Mucosa of descending colon (tissue), 3 donors: ENCODE measurements at regions not wholly inside any gene's neighbourhood (a gene's known extent, or its start where the extent isn't known, plus 50 kb on each side); places are given as distances from the start of the nearest gene placed in this dataset.

Experiments
- ATAC-seq: fragments of 200-7000 bp; cut with Tn5 transposase; one replicate; pipeline ENCODE4 v1.9.1; 2020; ENCODE audit warnings: mild to moderate bottlenecking, moderate library complexity
- DNase-seq, 3 donors: peaks; one replicate each; pipeline ENCODE4 v3.0.0-alpha.2; 2020
- H3K36me3 ChIP-seq: fragments of 200-600 bp; one replicate; pipeline ENCODE4 v1.8.0; 2021; ENCODE audit warnings: low read depth, mild to moderate bottlenecking
- H3K4me1 ChIP-seq: fragments of 200-600 bp; one replicate; pipeline ENCODE4 v1.8.0; 2021; ENCODE audit warnings: low read depth, mild to moderate bottlenecking
- H3K4me3 ChIP-seq: fragments of 200-600 bp; one replicate; pipeline ENCODE4 v1.8.0; 2021; ENCODE audit warnings: mild to moderate bottlenecking
- H3K9me3 ChIP-seq: fragments of 200-600 bp; one replicate; pipeline ENCODE4 v1.8.0; 2021; ENCODE audit warnings: mild to moderate bottlenecking
- CTCF ChIP-seq: fragments of 200-600 bp; IDR thresholded peaks from one replicate; pipeline ENCODE4 v1.8.0; 2022; ENCODE audit warnings: antibody characterized with exemption, mild to moderate bottlenecking
- intact Hi-C, 2 donors: fragments of 100-400 bp; cut with DNase I in 1 of 2; cut with micrococcal nuclease in 1 of 2; formaldehyde crosslinking; loops; one replicate each; pipeline versions ENCODE4 v1.11.0 to v1.11.1; 2022; cut with DNase I, micrococcal nuclease
- donor health status: DM: no; HTN: no; CAD: no; lungs with moderate emphysema.
- donor health status: DM: no; HTN: no; CAD: no.
- donor health status: DM: no; HTN: yes; CAD: no.

GRCh38 chr18:42181474-42181873 is 226.4 kb downstream of the PIK3C3 start:
- Histone ChIP-seq H3K36me3 (no peaks in the 10 kb centered on the region), H3K4me3 (no peak overlapping the region), H3K4me1 (no peaks in the 10 kb centered on the region), H3K9me3 (no peaks in the 10 kb centered on the region)
- TF ChIP-seq CTCF = no peak
- ATAC-seq (no peak), DNase-seq (no peak)
- intact Hi-C loops = no loop called here

- no peaks in the 10 kb centered on the region for H3K9me3 ChIP-seq
- ATAC-seq (no peak), DNase-seq (no peak)
- H3K4me1 ChIP-seq = no peaks in the 10 kb centered on the region
- TF ChIP-seq CTCF = no peak
- H3K36me3 ChIP-seq = no peaks in the 10 kb centered on the region
- intact Hi-C loops = no loop called here
- H3K4me3 ChIP-seq = no peak overlapping the region
These were observed 228.0 kb downstream of the PIK3C3 start for GRCh38 chr18:42182728-42183700.

GRCh38 chr18:42183746-42184145 is 228.7 kb downstream of the PIK3C3 start:
- ATAC-seq = no peak
- intact Hi-C loops = no loop called here

GRCh38 chr18:42184685-42185477 is 229.8 kb downstream of the PIK3C3 start:
- Histone ChIP-seq H3K4me3 (no peak overlapping the region), H3K36me3 (no peaks in the 10 kb centered on the region), H3K9me3 (no peaks in the 10 kb centered on the region), H3K4me1 (no peaks in the 10 kb centered on the region)
- no peak for TF ChIP-seq CTCF
- DNase-seq (no peak), ATAC-seq (no peak)
- intact Hi-C loops = no loop called here

More at GRCh38 chr18:42183746-42184145, 228.7 kb downstream of the PIK3C3 start:
- DNase-seq = no peak
- Histone ChIP-seq H3K9me3 (no peaks in the 10 kb centered on the region), H3K36me3 (no peaks in the 10 kb centered on the region), H3K4me3 (no peak overlapping the region), H3K4me1 (no peaks in the 10 kb centered on the region)
- TF ChIP-seq CTCF = no peak

- DNase-seq (no peak), ATAC-seq (no peak)
- Histone ChIP-seq H3K4me1 (no peaks in the 10 kb centered on the region), H3K9me3 (no peaks in the 10 kb centered on the region), H3K36me3 (no peaks in the 10 kb centered on the region), H3K4me3 (no peak overlapping the region)
- intact Hi-C loops = no loop called here
- no peak for TF ChIP-seq CTCF
These were observed 230.5 kb downstream of the PIK3C3 start for GRCh38 chr18:42185486-42185885.
